GM10266 (cell line): ENCODE measurements at regions not wholly inside any gene's neighbourhood (a gene's known extent, or its start where the extent isn't known, plus 50 kb on each side); places are given as distances from the start of the nearest gene placed in this dataset.
"Not testable (repeated sequence)": the region's sequence is repeated elsewhere in the genome, so short reads cannot be mapped to it uniquely, and the experiment has no call there.

Experiments used
- DNase-seq: peaks from one replicate; pipeline ENCODE4 v3.0.0; 2012; ENCODE audit errors: extremely low spot score
- TF ChIP-seq, protein P1 (sequence below): IDR thresholded peaks from 2 replicates; pipeline ENCODE4 v1.5.1; 2012; ENCODE audit warnings: mild to moderate bottlenecking, low read depth; ENCODE audit not compliant: control insufficient read depth, insufficient read depth; ENCODE audit errors: missing control alignments

DNA sequence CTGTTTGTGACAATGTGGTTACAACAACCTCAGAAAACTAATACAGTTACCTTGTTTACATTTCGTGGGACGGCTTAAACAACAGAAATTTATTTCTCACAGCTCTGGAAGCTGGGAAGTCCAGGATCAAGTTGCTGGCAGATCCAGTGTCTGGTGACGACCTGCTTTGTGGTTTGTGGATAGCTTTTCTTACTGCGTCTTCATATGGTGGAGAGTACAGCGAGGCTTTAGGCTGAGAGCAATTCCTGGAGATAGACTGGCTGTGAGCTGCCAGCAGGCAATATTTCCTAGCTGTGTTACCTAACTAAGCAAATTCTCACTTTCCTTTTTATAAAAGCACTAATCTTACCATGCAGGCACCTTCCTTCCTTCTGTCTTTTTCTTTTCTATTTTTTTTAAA is 1203.5 kb upstream of the PRR20A start:
- DNase-seq, result no peak
- TF ChIP-seq, protein P1, sequence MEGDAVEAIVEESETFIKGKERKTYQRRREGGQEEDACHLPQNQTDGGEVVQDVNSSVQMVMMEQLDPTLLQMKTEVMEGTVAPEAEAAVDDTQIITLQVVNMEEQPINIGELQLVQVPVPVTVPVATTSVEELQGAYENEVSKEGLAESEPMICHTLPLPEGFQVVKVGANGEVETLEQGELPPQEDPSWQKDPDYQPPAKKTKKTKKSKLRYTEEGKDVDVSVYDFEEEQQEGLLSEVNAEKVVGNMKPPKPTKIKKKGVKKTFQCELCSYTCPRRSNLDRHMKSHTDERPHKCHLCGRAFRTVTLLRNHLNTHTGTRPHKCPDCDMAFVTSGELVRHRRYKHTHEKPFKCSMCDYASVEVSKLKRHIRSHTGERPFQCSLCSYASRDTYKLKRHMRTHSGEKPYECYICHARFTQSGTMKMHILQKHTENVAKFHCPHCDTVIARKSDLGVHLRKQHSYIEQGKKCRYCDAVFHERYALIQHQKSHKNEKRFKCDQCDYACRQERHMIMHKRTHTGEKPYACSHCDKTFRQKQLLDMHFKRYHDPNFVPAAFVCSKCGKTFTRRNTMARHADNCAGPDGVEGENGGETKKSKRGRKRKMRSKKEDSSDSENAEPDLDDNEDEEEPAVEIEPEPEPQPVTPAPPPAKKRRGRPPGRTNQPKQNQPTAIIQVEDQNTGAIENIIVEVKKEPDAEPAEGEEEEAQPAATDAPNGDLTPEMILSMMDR, result no peak

DNA sequence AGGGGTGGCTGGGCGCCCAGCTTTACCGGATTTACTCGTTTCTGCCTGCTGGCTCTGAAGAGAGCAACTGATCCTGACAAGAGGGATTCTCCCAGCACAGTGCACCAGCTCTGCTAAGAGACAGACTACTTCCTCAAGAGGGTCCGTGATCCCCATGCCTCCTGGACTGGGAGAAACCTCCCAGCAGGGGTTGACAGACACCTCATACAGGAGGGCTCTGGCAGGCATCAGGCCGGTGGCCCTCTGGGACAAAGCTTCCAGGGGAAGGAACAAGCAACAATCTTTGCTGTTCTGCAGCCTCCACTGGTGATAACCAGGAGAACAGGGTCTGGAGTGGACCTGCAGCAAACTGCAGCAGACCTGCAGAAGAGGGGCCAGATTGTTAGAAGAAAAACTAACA is 1192.5 kb upstream of the PRR20A start:
- DNase-seq, result no peak
- TF ChIP-seq, protein P1, result no peak

DNA sequence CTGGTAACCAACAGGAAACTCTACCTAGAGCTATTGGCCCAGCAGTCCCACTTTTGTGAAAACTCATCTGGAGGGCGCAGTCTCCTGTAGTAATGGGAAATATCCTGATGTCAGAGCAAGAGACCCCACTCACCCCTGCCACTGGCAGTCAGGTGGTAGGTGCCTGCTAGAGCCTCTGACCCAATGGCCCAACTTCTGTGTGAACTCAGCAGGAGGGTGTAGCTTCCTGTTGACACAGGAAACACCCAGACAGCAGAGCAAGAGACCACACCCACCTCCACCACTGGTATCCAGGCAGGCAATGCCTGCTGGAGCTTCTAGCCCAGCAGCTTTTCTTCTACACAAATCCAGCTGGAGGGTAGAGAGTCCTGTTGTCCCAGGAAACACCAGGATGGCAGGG is 1176.8 kb upstream of the PRR20A start:
- no peak for DNase-seq
- TF ChIP-seq, protein P1, result no peak

DNA sequence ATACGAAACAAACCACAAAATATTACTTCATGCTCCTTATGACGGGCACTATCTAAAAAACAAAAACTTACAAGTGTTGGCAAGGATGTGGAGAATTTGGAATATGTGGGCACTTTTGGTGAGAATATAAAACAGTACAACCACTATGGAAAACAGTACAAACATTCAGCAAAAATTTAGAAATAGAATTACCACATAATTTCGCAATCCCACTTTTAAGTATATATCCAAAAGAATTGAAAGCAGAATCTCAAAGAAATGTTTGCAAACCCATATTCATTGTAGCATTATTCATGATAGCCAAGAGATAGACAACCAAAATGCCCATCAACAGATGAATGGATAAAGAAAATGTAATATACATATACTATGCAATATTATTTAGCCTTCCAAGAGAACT is 1173.7 kb upstream of the PRR20A start:
- no peak for DNase-seq
- TF ChIP-seq, protein P1, result no peak

DNA sequence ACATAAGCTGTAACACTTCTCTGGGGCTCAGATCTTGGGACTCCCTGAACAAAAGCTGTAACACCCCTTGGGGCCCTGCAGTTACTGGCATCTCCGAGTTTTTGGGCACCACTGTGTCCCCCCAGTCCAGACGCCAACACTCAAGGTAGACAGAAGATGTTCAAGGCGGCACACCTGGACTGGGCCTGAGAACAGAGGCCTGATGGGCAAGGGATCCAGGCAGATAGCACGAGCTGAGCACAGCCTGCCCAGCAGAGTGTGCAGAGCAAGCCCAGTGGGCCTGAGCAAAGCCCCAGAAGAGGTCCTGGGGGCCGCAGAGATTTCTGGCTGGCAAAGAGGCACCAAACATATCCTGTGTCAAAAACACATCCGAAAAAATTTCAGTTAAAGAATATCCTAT is 1163.3 kb upstream of the PRR20A start:
- TF ChIP-seq, protein P1, result no peak
- no peak for DNase-seq

DNA sequence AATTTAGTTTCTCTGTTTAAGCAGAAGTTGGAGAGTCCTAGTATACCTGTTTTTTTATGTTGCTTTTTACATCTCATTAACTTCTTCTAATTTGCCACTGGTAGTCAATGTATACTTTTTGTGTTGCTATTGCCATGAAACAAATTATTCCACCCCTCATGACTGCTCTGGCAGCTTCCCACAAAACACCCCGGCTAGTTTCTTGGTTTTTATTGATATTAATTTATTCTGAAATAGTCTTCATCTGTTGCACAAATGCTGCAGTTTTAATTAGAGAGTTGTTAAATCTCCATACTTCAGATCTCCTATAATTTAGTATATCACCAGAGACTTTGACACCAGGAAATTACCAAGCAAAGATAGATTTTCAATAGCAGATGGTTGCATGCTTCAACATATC is 1159.3 kb upstream of the PRR20A start:
- no peak for DNase-seq

DNA sequence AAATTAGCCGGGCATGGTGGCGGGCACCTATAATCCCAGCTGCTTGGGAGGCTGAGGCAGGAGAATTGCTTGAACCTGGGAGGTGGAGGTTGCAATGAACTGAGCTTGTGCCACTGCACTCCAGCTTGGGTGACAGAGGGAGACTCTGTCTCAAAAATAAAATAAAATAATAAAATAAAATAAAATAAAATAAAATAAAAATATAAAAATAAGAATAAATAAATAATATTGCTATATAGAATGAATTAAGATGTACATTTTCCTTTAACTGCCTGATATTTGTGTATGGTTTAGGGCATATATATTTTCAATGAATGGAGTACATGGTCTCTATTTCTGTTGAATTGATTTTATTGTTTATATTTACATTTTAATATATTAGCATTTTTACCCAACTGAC is 1156.7 kb upstream of the PRR20A start:
- not testable (repeated sequence) for DNase-seq

More for the DNA sequence above, 1159.3 kb upstream of the PRR20A start:
- TF ChIP-seq, protein P1, result no peak

DNA sequence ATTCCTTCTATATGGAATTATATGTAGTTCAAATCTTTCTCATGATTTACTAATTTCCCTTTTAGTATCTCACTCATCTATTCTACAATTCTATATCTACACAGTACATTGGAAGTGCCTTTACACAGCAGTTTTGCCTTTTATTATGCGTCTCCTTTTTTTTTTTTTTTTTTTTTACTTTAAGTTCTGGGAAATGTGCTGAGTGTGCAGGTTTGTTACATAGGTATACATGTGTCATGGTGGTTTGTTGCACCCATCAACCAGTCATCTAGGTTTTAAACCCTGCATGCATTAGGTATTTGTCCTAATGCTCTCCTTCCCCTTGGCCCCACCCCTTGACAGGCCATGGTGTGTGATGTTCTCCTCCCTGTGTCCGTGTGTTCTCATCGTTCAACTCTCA is 1150.1 kb upstream of the PRR20A start:
- DNase-seq, result no peak
- TF ChIP-seq, protein P1, result no peak
